Activated naive CD8-positive, alpha-beta T cell treated with anti-CD3 and anti-CD28 coated beads, Interleukin-2, amount 50 U/mL, for 24 hours (primary cell): ENCODE measurements at regions not wholly inside any gene's neighbourhood (a gene's known extent, or its start where the extent isn't known, plus 50 kb on each side); places are given as distances from the start of the nearest gene placed in this dataset.

Experiments used
- ATAC-seq: fragments of 150-1000 bp; cut with Tn5 transposase; one replicate; pipeline ENCODE4 v1.10.0; 2021
- DNase-seq: peaks from one replicate; pipeline ENCODE4 v3.0.0; 2021
- H3K27ac Mint-ChIP-seq: one replicate; pipeline ENCODE4 v1.8.0; 2021; ENCODE audit warnings: mild to moderate bottlenecking, mixed read lengths
- H3K27me3 Mint-ChIP-seq: one replicate; pipeline ENCODE4 v1.8.0; 2021; ENCODE audit warnings: mixed read lengths
- H3K36me3 Mint-ChIP-seq: one replicate; pipeline ENCODE4 v1.8.0; 2021; ENCODE audit warnings: low read depth, mixed read lengths
- H3K4me1 Mint-ChIP-seq: one replicate; pipeline ENCODE4 v1.8.0; 2021; ENCODE audit warnings: mixed read lengths
- H3K4me3 Mint-ChIP-seq: one replicate; pipeline ENCODE4 v1.8.0; 2021; ENCODE audit warnings: mild to moderate bottlenecking, moderate library complexity, mixed read lengths
- H3K9me3 Mint-ChIP-seq: one replicate; pipeline ENCODE4 v1.8.0; 2021; ENCODE audit warnings: mixed read lengths

DNA sequence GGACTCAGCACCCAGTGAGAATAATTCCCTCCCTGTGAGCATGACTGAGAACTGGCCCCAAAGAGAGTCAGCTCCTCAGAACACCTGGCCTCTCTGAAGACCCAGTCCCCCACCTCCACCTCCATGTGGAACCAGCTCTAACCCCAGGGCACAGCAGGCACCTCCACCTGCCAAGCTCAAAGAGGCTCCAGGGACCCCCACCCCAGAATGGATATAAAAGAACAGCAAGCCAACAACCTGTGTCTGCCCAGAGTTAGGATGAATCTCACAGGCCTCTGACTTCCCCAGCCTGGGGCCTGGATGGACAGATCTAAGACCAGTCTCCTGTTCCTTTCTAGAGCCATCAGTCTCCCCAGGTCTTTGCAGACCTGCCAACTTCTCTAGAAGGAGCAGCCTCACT is 498.5 kb downstream of the EIPR1 start:
- DNase-seq, result no peak
- Mint-ChIP-seq H3K9me3 (peaks cover 13% of the 10 kb centered on the region), H3K27me3 (no peaks in the 10 kb centered on the region), H3K4me1 (peaks cover 2% of the 10 kb centered on the region), H3K36me3 (no peaks in the 10 kb centered on the region), H3K4me3 (no peak overlapping the region), H3K27ac (no peak overlapping the region)
- ATAC-seq, result no peak

DNA sequence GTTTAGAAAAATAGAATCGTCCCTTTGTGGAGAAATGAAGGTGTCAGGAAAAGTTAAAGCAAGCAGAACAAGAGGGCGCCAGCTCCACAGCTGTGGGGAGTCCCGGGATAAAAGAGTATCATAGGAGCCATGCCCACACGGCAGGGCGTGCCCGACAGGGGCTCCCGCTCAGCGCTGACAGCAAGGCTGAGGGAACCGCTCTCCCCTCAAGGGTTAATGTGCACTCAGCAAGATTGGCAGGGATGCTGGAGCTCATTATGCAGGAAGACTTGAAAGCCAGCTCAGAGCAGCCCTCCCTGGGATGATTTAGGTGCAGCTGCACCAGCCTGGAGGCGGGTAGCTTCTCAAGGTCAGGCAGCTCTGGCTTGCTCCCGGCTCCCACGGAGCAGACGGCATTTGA is 500.2 kb downstream of the EIPR1 start:
- H3K4me3 Mint-ChIP-seq, result no peak overlapping the region
- peaks cover 2% of the 10 kb centered on the region for H3K4me1 Mint-ChIP-seq
- peaks cover 3% of the 10 kb centered on the region for H3K9me3 Mint-ChIP-seq
- H3K36me3 Mint-ChIP-seq, result no peaks in the 10 kb centered on the region
- ATAC-seq, result no peak
- no peak for DNase-seq
- no peaks in the 10 kb centered on the region for H3K27me3 Mint-ChIP-seq
- H3K27ac Mint-ChIP-seq, result no peak overlapping the region

DNA sequence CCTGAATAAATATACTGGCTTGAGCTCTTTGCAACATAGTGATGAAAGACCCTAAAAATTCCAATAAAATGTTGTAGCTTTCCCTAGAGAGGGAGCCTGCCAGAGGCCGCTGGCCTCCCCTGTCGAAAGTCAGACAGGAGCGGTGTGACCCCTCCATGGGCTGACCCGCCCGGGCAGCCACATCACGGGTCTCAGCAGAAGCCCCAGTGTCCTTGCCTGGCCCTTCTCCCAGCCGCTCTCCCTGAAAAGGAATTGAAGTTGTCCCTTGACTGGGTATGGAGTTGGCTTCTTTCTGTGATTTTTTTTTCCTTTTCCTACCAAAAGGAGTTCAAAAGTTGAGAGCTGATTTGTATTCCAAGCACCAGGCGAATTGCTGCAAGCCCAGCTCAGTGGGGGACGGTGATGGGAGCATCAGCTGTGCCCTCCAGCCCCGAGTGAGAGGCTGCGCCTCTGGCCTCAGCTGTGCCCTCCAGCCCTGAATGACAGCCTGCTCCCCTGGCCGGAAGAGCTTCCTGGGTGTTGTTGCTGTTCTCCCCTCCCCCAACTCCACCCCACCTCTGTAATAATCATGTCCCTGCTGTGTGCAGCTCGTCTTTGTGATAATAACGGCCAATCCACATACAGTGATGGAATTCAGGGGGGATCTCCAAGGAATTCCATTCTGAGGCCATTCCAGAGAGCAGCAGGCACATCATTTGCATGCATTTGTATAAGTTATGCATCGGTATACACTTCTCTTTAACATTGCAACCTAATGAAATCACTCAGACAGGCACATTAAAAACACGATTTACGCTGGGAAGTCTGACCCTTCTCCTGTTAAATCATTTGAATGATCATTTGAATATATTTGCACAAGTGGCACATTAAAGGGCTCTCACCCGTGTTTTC is 501.0 kb downstream of the EIPR1 start:
- Mint-ChIP-seq H3K27ac (no peak overlapping the region), H3K27me3 (no peaks in the 10 kb centered on the region), H3K9me3 (no peaks in the 10 kb centered on the region), H3K4me1 (peaks cover 2% of the 10 kb centered on the region), H3K36me3 (no peaks in the 10 kb centered on the region), H3K4me3 (no peak overlapping the region)
- ATAC-seq (no peak), DNase-seq (no peak)

DNA sequence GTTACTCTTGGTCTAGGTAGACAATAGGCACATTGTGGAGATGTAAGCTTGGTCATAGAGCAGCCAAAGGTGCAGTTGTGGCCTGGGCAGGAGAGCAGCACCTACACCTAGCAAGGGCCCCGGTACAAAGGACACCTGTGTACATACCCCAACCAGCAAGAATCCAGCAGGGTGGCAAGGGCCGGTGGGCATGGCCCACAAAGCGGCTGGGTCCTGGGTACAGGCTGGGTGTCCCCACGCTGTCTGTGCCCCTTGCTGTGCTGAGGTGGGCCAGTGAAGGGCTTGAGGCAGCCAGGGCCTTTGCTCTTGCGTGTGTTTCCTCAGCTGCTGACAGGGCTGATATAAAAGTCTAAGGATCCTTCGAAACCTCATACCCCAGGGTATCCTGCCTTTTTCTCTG is 501.8 kb downstream of the EIPR1 start:
- H3K36me3 Mint-ChIP-seq, result no peaks in the 10 kb centered on the region
- H3K27me3 Mint-ChIP-seq, result no peaks in the 10 kb centered on the region
- no peak overlapping the region for H3K27ac Mint-ChIP-seq
- no peaks in the 10 kb centered on the region for H3K9me3 Mint-ChIP-seq
- H3K4me1 Mint-ChIP-seq, result peaks cover under 1% of the 10 kb centered on the region
- no peak overlapping the region for H3K4me3 Mint-ChIP-seq
- DNase-seq, result no peak
- ATAC-seq, result no peak

DNA sequence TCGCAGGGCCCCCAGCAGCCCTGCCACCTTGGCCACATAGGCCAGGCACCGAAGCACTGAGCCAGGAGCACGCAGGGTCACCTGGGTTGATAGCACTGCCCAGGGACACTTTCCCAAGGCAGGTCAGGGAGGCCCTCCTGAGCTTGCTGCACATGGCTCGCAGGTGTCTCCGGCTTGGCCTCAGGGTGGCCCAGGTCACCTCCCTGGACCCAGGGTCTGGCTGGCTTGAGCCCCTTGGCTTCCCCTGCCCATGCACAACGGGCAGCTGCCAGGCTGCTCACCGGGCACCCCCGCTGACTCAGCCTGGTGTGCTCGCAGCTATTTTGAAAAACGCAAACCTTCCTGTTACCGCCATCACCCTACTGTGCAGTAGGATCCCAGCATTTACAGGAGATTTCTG is 502.3 kb downstream of the EIPR1 start:
- H3K36me3 Mint-ChIP-seq, result no peaks in the 10 kb centered on the region
- DNase-seq (no peak), ATAC-seq (no peak)
- no peaks in the 10 kb centered on the region for H3K4me1 Mint-ChIP-seq
- no peaks in the 10 kb centered on the region for H3K9me3 Mint-ChIP-seq
- no peak overlapping the region for H3K27ac Mint-ChIP-seq
- no peaks in the 10 kb centered on the region for H3K27me3 Mint-ChIP-seq
- no peak overlapping the region for H3K4me3 Mint-ChIP-seq

DNA sequence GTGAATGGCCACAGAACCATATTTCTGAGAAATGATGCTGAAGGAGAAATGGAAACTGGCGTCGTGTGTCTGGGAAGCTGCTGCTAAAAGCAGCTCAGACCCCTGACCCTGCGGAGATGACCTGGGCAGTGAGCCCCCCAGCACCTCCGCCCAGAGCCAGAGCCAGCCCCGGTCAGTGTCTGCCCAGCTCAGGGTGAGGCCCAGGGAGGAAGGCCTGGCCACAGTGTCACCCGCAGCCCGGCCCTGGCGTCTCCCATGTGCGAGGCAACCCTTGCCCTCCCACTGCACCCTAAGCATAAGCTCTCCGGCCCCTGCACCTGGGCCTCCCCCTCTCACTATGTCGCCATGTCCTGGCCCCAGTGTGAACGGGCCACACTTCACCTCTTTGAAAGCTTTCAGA is 502.8 kb downstream of the EIPR1 start:
- Mint-ChIP-seq H3K27me3 (no peaks in the 10 kb centered on the region), H3K4me3 (no peak overlapping the region), H3K4me1 (no peaks in the 10 kb centered on the region), H3K27ac (no peak overlapping the region), H3K36me3 (no peaks in the 10 kb centered on the region), H3K9me3 (no peaks in the 10 kb centered on the region)
- no peak for ATAC-seq
- DNase-seq, result no peak

DNA sequence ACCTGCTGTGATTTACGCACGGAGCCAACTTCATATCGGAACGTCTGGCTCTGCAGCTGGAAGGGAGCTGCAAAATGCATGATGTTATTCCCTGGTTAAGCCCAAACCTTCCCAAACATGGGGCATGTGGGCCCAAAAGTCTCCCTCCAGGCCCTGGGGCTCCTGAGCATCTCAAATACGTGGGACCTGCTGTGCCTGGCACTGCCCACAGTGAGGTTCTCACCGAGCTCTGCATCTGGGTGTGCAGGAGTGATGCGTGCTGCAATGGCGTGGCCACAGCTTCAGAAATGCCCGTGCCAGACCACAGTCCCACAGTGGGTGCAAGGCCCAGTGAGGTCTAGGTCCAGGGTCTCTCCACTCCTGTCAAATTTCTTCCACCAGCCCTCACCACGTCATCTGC is 503.3 kb downstream of the EIPR1 start:
- Mint-ChIP-seq H3K9me3 (no peaks in the 10 kb centered on the region), H3K36me3 (no peaks in the 10 kb centered on the region), H3K27me3 (no peaks in the 10 kb centered on the region), H3K4me3 (no peak overlapping the region), H3K4me1 (no peaks in the 10 kb centered on the region), H3K27ac (no peak overlapping the region)
- no peak for DNase-seq
- no peak for ATAC-seq

DNA sequence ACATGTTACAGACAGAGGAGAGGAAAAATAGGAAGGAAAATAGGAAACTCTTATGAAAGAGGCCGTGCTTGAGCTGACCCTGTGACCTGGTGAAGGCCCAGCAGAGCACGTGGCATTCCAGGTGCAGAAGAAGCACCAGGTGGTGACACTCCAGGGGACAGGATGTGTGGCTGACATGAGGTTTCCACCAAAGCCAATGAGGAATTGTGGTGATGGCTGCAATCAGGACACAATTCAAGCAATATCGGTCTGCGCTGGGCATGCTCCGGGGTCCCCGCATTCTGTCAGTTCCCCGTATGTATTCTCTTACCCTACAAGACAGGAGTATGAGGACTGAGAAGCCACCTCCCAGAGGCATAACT is 504.2 kb downstream of the EIPR1 start:
- H3K4me3 Mint-ChIP-seq, result no peak overlapping the region
- no peaks in the 10 kb centered on the region for H3K36me3 Mint-ChIP-seq
- no peaks in the 10 kb centered on the region for H3K9me3 Mint-ChIP-seq
- DNase-seq (no peak), ATAC-seq (no peak)
- no peaks in the 10 kb centered on the region for H3K27me3 Mint-ChIP-seq
- no peaks in the 10 kb centered on the region for H3K4me1 Mint-ChIP-seq
- H3K27ac Mint-ChIP-seq, result no peak overlapping the region

DNA sequence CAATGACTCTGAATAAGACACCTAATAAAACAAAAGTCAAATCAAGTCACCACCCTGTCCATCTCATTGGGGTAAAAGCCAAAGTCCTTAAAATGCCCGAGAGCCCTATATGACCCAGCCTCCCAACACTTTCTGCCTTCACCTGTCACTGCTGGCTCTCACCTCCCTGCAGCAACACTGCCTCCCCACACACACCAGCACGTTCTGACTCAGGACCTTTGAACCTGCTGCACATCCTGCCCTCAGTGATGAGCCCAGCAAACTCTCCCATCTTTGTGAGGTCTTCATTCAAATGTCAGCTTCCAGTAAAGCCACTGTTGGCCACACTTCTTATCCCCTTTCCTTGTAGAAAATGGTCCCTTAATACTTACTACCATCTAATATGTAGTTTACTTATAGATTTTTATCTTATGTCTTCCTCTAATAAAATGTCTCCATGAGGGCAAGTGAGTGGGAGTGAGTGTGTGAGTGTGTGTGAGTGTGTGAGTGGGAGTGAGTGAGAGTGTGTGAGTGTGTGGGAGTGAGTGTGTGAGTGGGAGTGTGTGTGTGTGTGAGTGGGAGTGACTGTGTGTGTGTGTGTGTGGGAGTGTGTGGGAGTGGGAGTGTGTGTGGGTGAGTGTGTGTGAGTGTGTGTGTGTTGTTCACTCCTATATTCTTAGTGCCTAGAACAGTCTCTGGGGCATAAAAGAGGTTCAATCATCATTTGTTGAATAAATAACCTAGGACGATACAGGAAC is 504.7 kb downstream of the EIPR1 start:
- no peaks in the 10 kb centered on the region for H3K36me3 Mint-ChIP-seq
- DNase-seq, result no peak
- no peaks in the 10 kb centered on the region for H3K9me3 Mint-ChIP-seq
- ATAC-seq, result peak; percentile 13
- no peaks in the 10 kb centered on the region for H3K4me1 Mint-ChIP-seq
- H3K27ac Mint-ChIP-seq, result no peak overlapping the region
- no peaks in the 10 kb centered on the region for H3K27me3 Mint-ChIP-seq
- no peak overlapping the region for H3K4me3 Mint-ChIP-seq

DNA sequence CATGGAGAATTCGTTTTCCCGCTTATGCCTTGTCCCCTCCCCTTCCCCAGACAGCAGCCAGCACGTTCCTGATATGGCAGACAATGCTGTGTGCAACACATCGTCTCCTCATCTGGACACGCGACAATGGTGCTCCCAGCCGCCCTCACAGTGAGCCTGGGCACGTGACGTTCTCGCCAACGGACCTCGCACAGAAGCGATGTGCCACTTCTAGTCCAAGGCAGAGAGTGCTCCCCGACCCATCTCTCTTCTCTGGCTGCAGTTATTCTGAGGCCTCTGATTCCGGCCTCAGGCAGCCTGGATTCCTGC is 505.4 kb downstream of the EIPR1 start:
- ATAC-seq, result no peak
- no peak for DNase-seq
- no peak overlapping the region for H3K27ac Mint-ChIP-seq
- H3K4me3 Mint-ChIP-seq, result no peak overlapping the region
- no peaks in the 10 kb centered on the region for H3K4me1 Mint-ChIP-seq
- no peaks in the 10 kb centered on the region for H3K27me3 Mint-ChIP-seq
- H3K36me3 Mint-ChIP-seq, result no peaks in the 10 kb centered on the region
- H3K9me3 Mint-ChIP-seq, result no peaks in the 10 kb centered on the region

DNA sequence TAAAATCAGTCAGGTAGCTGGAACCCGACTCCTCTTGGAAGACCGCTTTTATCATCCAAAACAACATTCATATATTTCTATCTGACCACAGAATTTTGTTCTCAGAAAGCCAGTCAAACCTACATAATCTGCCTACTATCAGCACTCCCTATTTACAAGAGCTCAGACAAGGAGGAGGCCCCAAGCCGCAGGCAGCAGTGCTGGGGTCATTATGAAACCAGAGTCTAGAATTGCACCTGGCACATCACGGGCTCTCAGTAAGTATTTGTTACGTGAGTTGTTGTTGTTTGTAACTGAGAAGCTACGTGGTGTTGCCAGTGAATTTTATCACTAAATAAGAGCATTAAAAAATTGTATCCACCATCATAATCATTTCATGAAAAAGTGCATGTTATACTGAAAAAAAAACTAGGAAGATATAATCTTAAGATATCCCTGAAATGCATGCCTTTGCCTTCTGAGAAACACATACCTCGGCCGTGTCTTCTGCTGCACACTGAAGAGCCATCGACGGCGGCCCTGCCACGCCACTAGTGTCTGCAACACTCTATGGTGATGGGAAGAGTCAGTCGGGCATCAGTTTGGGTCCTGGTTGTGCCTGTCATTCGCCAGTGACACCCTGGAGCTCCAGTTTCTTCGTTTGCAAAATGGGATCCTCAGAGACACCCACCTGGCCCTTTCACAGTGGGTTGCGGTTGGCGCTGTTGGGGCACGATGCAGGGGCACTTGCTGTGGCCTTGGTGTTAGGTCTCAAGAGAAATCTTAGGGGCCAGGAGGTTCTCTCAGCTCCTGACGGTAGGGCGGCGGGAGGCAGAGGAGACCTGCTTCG is 505.9 kb downstream of the EIPR1 start:
- no peaks in the 10 kb centered on the region for H3K4me1 Mint-ChIP-seq
- no peaks in the 10 kb centered on the region for H3K36me3 Mint-ChIP-seq
- H3K27ac Mint-ChIP-seq, result no peak overlapping the region
- no peaks in the 10 kb centered on the region for H3K27me3 Mint-ChIP-seq
- H3K4me3 Mint-ChIP-seq, result no peak overlapping the region
- H3K9me3 Mint-ChIP-seq, result no peaks in the 10 kb centered on the region
- DNase-seq (no peak), ATAC-seq (no peak)

DNA sequence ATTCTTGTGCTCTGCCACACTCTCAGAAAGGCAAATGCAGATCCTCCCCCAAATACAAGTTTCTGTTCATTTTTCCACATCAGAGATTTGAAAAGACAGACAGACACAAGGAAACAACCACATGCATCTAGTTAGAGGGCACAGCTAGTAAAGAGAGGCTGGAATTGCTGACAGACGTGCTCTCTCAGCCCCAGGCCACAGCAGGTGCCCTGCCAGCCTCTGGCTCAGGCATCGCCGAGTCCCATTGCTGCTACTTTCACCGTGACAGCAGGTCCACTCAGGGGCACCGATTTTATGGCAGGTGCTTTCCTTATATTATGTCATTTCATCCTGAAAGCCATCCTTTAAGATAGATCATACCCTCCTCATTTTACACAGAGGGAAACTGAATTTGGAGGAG is 507.5 kb downstream of the EIPR1 start:
- no peaks in the 10 kb centered on the region for H3K36me3 Mint-ChIP-seq

DNA sequence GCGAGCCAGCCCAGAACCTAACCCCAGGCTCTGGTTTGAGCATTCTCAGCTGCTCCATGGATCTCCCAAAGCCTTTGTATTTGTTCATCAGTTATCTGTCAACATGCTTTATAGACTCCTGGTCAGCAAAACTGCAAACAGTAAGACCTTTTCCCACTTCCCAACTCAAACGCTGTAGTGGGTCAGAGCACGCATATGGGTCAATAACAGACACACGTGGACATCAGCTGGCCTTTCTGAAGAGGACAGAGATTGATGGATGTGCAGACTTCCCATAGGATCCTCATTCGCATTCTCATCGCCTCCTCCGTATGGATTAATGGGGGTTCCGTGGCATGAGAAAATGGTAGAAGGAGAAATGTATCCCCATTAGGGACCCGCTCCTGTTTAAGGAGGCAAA is 508.1 kb downstream of the EIPR1 start:
- H3K9me3 Mint-ChIP-seq, result no peaks in the 10 kb centered on the region
- H3K27ac Mint-ChIP-seq, result no peak overlapping the region
- ATAC-seq (no peak), DNase-seq (no peak)
- H3K27me3 Mint-ChIP-seq, result no peaks in the 10 kb centered on the region
- H3K36me3 Mint-ChIP-seq, result no peaks in the 10 kb centered on the region
- no peaks in the 10 kb centered on the region for H3K4me1 Mint-ChIP-seq
- no peak overlapping the region for H3K4me3 Mint-ChIP-seq

More for the DNA sequence above, 507.5 kb downstream of the EIPR1 start:
- H3K27ac Mint-ChIP-seq, result no peak overlapping the region
- H3K4me3 Mint-ChIP-seq, result no peak overlapping the region
- H3K4me1 Mint-ChIP-seq, result no peaks in the 10 kb centered on the region
- no peak for ATAC-seq
- H3K9me3 Mint-ChIP-seq, result no peaks in the 10 kb centered on the region
- no peaks in the 10 kb centered on the region for H3K27me3 Mint-ChIP-seq
- no peak for DNase-seq

DNA sequence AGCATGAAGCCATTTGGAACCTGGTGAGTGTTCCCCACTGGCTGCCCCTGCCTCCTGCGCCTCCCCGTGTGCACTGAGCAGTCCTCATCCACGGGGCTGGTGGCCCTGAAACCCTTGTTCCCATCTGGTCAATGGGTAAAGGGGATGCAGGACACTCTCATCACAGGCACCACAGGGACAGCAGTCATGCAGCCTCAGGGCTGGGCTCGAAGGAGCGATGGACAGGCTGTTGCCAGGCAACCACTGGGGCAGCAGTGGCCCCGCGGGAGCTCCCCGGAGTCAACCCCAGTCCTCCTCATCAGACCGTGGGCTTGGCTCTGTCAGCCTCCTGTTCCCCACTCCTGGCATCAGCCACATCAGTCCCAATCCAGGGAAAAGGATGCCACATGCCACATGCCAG is 509.5 kb downstream of the EIPR1 start:
- no peak for DNase-seq
- Mint-ChIP-seq H3K27ac (no peak overlapping the region), H3K27me3 (no peaks in the 10 kb centered on the region), H3K4me1 (no peaks in the 10 kb centered on the region), H3K4me3 (no peak overlapping the region), H3K9me3 (no peaks in the 10 kb centered on the region), H3K36me3 (no peaks in the 10 kb centered on the region)
- ATAC-seq, result no peak
